Mucosa of descending colon (tissue), 3 donors: ENCODE measurements at regions not wholly inside any gene's neighbourhood (a gene's known extent, or its start where the extent isn't known, plus 50 kb on each side); places are given as distances from the start of the nearest gene placed in this dataset.

Experiments
- ATAC-seq: fragments of 200-7000 bp; cut with Tn5 transposase; one replicate; pipeline ENCODE4 v1.9.1; 2020; ENCODE audit warnings: mild to moderate bottlenecking, moderate library complexity
- DNase-seq, 3 donors: peaks; one replicate each; pipeline ENCODE4 v3.0.0-alpha.2; 2020
- H3K36me3 ChIP-seq: fragments of 200-600 bp; one replicate; pipeline ENCODE4 v1.8.0; 2021; ENCODE audit warnings: low read depth, mild to moderate bottlenecking
- H3K4me1 ChIP-seq: fragments of 200-600 bp; one replicate; pipeline ENCODE4 v1.8.0; 2021; ENCODE audit warnings: low read depth, mild to moderate bottlenecking
- H3K4me3 ChIP-seq: fragments of 200-600 bp; one replicate; pipeline ENCODE4 v1.8.0; 2021; ENCODE audit warnings: mild to moderate bottlenecking
- H3K9me3 ChIP-seq: fragments of 200-600 bp; one replicate; pipeline ENCODE4 v1.8.0; 2021; ENCODE audit warnings: mild to moderate bottlenecking
- intact Hi-C, 2 donors: fragments of 100-400 bp; cut with DNase I in 1 of 2; cut with micrococcal nuclease in 1 of 2; formaldehyde crosslinking; loops; one replicate each; pipeline versions ENCODE4 v1.11.0 to v1.11.1; 2022; cut with DNase I, micrococcal nuclease
- TF ChIP-seq, protein P1 (sequence below): fragments of 200-600 bp; IDR thresholded peaks from one replicate; pipeline ENCODE4 v1.8.0; 2022; ENCODE audit warnings: antibody characterized with exemption, mild to moderate bottlenecking
- donor health status: DM: no; HTN: no; CAD: no; lungs with moderate emphysema.
- donor health status: DM: no; HTN: no; CAD: no.
- donor health status: DM: no; HTN: yes; CAD: no.

- no peak overlapping the region for H3K4me3 ChIP-seq
- TF ChIP-seq, protein P1, sequence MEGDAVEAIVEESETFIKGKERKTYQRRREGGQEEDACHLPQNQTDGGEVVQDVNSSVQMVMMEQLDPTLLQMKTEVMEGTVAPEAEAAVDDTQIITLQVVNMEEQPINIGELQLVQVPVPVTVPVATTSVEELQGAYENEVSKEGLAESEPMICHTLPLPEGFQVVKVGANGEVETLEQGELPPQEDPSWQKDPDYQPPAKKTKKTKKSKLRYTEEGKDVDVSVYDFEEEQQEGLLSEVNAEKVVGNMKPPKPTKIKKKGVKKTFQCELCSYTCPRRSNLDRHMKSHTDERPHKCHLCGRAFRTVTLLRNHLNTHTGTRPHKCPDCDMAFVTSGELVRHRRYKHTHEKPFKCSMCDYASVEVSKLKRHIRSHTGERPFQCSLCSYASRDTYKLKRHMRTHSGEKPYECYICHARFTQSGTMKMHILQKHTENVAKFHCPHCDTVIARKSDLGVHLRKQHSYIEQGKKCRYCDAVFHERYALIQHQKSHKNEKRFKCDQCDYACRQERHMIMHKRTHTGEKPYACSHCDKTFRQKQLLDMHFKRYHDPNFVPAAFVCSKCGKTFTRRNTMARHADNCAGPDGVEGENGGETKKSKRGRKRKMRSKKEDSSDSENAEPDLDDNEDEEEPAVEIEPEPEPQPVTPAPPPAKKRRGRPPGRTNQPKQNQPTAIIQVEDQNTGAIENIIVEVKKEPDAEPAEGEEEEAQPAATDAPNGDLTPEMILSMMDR = no peak
- no peaks in the 10 kb centered on the region for H3K36me3 ChIP-seq
- DNase-seq = no peak
- intact Hi-C loops = no loop called here
- H3K4me1 ChIP-seq = no peaks in the 10 kb centered on the region
- H3K9me3 ChIP-seq = no peaks in the 10 kb centered on the region
- no peak for ATAC-seq
Measured at GRCh38 chr5:36363744-36364143, 62.0 kb upstream of the RANBP3L start.

GRCh38 chr5:36364473-36364872 lies 62.8 kb upstream of the RANBP3L start:
- TF ChIP-seq, protein P1 = no peak
- no peaks in the 10 kb centered on the region for H3K9me3 ChIP-seq
- intact Hi-C loops = no loop called here
- no peaks in the 10 kb centered on the region for H3K4me1 ChIP-seq
- no peak for DNase-seq
- H3K36me3 ChIP-seq = no peaks in the 10 kb centered on the region
- H3K4me3 ChIP-seq = no peak overlapping the region
- ATAC-seq = no peak

DNA sequence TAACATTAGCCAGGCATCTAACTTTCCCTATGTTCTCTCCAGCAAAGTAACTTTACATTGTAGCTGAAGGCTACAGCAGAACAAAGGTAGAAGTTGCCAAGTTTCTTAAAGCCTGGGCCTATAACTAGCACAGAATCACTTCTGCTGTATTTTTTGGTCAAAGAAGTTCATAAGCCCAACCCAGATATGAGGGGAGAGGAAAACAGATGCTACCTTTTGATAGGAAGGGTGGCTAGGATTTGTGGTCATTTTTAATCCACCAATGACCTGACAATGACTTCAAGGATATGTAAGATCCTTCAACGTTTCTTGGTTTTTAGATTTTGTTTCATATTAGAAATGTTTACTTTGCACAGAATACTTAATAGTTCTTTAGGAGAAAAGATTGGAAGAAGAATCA lies 64.2 kb upstream of the RANBP3L start:
- TF ChIP-seq, protein P1 = no peak
- no peaks in the 10 kb centered on the region for H3K9me3 ChIP-seq
- no peaks in the 10 kb centered on the region for H3K4me1 ChIP-seq
- no peak overlapping the region for H3K4me3 ChIP-seq
- intact Hi-C loops = no loop called here
- ATAC-seq (no peak), DNase-seq (no peak)
- no peaks in the 10 kb centered on the region for H3K36me3 ChIP-seq

DNA sequence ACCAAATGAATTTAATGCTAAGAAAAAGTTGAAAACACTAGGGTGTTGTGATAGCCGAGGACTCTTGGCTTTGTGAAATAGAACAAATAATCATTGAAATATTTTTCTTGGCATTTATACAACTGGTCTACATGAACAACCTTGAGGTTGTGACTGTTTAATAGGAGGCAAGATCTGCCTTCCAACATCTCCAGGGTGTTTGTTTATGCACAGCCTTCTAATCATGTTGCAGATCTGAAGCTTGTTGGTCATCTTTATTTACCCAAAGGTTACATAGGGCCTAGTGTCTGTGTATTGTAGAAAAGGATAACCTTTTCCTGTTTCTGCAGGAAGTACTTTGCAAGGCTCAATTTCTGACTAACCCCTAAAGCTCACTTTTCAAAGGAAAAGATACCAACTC lies 65.2 kb upstream of the RANBP3L start:
- H3K4me3 ChIP-seq = no peak overlapping the region
- TF ChIP-seq, protein P1 = no peak
- no peaks in the 10 kb centered on the region for H3K36me3 ChIP-seq
- H3K4me1 ChIP-seq = no peaks in the 10 kb centered on the region
- ATAC-seq (no peak), DNase-seq (no peak)
- intact Hi-C loops = no loop called here
- no peaks in the 10 kb centered on the region for H3K9me3 ChIP-seq

GRCh38 chr5:36367524-36367923 lies 65.8 kb upstream of the RANBP3L start:
- Histone ChIP-seq H3K4me3 (no peak overlapping the region), H3K36me3 (no peaks in the 10 kb centered on the region), H3K9me3 (no peaks in the 10 kb centered on the region), H3K4me1 (no peaks in the 10 kb centered on the region)
- intact Hi-C loops = no loop called here
- TF ChIP-seq, protein P1 = no peak
- ATAC-seq (no peak), DNase-seq (no peak)

GRCh38 chr5:36369219-36369690 lies 67.6 kb upstream of the RANBP3L start:
- ATAC-seq = no peak
- intact Hi-C loops = no loop called here

More at GRCh38 chr5:36369219-36369690, 67.6 kb upstream of the RANBP3L start:
- no peaks in the 10 kb centered on the region for H3K36me3 ChIP-seq
- no peaks in the 10 kb centered on the region for H3K9me3 ChIP-seq
- H3K4me3 ChIP-seq = no peak overlapping the region
- no peaks in the 10 kb centered on the region for H3K4me1 ChIP-seq
- TF ChIP-seq, protein P1 = no peak
- DNase-seq = peak in 1 of 3 donors; percentile 3
